Activated CD8-positive, alpha-beta memory T cell treated with anti-CD3 and anti-CD28 coated beads for 36 hours (primary cell): ENCODE measurements at regions not wholly inside any gene's neighbourhood (a gene's known extent, or its start where the extent isn't known, plus 50 kb on each side); places are given as distances from the start of the nearest gene placed in this dataset.
"Not testable (repeated sequence)": the region's sequence is repeated elsewhere in the genome, so short reads cannot be mapped to it uniquely, and the experiment has no call there.

Experiments
- CTCF ChIA-PET: fragments of 350-600 bp; sonication (Branson Sonifier 250); formaldehyde crosslinking; loops from one replicate; lab custom pipeline; 2021; ENCODE audit warnings: antibody characterized with exemption; lab: Charles Lee
- POLR2A ChIA-PET: fragments of 350-600 bp; sonication (Branson Sonifier 250); formaldehyde crosslinking; loops from one replicate; lab custom pipeline; 2021; ENCODE audit warnings: antibody characterized with exemption; lab: Charles Lee

DNA sequence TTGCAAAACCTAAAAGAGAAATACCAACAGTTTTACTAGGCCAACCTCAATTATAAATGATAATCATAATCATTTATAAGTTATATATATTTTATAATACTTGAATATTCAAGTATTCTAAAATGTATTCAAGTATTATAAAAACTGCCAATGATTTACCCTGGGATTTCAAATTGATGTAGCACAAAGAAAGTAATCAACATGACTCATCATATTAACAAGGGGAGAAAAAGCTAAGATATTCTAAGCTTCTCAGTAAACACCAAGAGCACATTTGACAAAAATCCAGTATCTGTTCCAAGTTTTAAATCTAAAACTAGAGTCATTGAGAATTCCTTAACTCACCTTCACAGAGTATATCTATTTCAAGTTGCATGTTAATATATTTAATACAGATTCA, 56.1 kb downstream of the CAPZA3 start:
- POLR2A ChIA-PET: no interaction called here
- CTCF ChIA-PET: no interaction called here

DNA sequence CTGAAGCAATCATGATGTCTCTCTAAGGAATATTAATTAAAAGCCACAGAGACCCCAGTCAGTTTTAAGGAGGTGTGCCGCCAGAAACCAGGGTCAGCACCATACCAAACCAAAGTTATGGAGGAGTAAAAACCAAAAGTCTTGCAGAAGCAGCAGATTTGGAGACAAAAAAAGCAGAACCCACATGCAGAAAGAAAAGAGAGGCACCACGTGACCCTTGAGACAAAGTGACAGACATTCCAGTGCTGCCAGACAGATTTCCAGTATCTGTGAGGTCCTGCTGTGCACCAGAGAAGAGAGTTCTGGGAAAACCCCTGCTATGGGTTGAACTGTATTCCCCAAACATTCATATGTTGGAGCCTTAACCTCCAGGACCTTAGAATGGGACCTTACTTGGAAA, 59.7 kb downstream of the CAPZA3 start:
- CTCF ChIA-PET: no interaction called here
- POLR2A ChIA-PET: no interaction called here

DNA sequence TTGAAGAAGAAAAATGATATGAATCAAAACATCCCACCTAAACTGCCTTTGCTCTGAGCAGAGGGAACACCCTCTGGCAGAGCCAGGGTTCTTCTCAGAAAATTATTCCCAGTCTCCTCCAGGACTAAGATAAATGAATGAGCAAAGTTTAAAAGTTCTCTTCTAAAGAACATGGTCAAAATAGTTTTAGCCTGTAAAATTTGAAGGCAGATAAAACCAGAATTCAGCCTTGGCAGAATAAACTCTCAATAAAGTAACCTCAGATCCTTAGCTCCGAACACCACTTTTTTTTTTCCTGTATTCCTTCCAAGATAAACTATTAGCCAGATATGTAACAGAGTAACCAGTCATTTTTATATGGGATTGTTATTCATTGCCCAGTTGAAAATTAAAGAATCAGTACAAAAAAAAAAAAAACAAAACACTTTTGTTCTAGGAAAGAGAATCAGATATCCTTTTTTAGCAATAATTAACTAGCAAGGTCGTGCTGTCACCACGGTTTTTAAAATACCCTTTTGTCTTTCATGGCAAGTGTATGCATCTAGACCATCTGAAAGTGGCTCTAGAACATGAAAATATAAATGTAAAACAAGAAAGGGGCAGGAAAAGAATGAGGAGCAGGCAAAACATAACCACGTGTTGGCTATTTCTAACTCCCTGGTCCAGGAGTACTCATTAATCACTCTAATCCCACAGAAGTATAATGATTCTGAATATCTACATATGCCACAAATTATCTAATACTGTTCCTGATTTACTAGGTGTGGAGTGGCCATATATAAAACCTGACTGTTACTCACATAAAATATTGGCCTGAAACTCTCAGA, 60.8 kb downstream of the CAPZA3 start:
- POLR2A ChIA-PET: no interaction called here
- CTCF ChIA-PET: no interaction called here

DNA sequence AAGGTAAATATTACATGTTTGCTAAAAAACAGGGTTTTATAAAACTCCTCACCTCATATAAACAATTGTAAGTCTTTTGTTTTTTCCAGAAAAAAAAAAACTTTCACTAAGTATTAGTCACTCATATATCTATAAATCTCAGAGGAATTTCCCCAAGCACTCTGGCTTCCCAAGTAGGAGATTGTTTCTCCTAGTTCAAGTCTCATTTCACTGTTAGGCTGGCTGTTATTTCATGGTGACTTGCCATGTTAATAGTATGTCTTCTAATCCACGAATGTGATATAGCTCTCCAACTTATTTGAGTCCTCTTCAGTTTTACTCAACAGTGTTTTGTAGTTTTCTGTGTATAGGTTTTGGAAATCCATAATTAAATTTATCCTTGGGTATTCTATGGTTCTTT, 61.6 kb downstream of the CAPZA3 start:
- ChIA-PET POLR2A (no interaction called here), CTCF (no interaction called here)

DNA sequence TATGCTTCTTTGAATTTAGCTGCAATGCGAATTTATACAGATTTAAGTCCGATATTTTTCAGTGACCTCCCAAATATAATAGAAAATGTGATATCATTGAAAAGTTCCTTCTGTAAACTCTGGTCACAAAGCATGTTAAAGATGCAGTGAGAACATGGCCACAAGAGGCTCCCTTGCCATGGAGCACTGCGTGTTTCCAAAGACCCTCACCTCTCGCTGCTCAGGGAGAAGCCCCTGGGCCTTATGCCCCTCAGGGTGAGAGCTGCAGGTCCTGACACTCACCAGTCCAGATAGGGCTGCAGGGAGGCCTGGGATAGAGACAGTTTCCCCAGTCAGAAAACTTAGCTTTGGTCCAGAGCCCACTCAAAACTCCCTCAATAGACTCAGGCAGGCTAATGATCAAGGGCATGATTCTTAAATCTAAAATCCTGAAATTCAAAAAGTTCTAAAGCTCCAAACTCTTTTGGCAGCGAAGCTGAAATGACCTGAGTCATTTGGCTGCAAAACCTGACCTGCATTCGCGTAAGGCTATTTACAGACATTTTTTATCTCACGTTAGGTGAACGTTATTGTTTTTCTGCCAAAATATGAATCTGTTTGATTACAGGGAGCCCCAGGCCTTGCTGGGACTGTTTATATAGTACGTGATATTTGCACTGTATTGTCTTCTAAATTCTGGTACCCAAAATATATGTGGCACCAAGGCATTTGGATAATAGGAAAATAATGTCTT, 67.8 kb downstream of the CAPZA3 start:
- CTCF ChIA-PET: no interaction called here
- POLR2A ChIA-PET: no interaction called here

DNA sequence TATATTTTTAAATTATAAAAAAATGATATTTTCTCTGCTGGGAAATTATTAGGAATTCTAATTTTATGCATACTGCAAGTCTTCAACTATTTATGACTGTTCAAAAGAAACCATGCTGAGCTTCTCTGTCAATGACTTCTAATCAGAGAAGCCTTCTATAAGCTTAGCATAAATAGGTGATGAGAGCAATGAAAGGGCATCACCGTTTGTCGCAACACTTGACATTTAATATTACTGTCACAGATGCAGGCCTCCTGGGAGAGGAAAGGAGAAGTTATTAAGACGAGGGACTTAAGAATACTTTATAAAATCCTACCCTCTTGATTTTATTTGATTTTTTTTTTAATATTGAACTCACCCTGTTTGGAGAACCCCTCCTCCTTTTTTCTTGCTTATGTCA, 69.8 kb downstream of the CAPZA3 start:
- ChIA-PET CTCF (no interaction called here), POLR2A (no interaction called here)

DNA sequence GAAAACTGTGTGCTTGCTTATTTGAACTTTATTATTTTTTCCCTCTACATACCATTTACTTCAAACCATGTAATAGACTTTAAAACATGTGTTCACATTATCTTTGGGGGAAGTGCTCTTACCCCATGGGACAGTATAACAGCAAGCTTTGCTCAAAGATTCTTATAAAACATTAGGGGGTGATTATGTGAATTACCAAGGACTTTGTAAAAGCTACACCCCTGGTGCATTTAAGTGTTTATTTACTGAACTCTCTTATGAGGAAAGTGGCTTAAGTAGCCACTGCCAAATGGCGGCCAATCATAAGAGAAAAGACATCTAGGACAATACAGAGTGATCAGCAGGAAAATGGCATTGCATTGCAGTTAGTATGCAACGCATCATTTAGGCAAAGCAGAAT, 70.3 kb downstream of the CAPZA3 start:
- CTCF ChIA-PET: no interaction called here
- POLR2A ChIA-PET: no interaction called here

DNA sequence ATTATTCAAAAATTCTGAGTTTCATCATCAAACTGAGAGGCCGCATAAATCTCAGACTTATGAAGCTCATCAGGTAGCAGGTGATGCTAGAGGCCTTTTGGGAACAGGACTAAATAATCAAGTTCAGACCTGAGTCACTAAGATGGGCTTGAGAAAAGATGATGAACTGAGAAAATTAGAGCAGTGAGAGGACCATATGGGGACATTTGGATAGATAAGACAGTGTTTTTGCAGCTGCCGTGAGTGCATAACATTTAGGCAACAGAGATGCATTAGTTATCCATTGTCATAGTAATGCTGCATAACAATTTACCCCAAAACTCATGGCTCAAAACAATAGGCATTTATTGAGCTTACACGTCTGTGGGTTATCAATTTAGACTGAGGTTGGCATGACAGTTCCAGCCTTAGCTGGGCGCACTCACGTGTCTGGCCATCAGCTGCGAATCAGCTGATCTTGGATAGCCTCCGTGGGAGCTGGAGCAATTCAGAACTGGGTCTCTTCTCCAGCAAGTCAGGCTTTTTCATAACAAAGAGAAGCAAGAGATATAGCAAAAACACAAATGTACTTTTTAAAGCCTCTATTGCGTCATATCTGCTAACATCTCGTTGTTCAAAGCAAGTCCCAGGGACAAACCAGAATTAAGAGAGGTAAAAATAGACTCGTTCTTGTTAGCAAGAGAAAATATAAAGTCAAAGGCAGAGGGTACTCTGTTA, 72.8 kb downstream of the CAPZA3 start:
- ChIA-PET CTCF (no interaction called here), POLR2A (no interaction called here)

DNA sequence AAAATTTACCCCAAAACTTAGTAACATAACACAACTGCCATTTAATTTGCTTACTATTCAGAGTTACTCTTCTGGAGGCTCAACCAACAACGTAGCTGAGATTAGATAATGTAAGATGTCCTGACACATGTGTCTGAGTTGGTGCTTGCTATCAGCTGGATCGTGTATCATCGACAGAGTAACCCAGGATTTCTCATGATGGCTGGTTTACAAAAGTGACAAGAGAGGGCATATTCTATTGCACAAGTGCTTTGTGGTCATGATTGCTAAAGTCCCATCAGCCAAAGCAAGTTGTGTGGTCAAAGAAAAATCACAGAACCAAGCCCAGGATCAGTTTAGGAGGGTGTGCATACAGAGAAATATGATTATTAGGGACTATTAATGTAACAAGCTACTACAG, 73.4 kb downstream of the CAPZA3 start:
- ChIA-PET CTCF (no interaction called here), POLR2A (no interaction called here)

DNA sequence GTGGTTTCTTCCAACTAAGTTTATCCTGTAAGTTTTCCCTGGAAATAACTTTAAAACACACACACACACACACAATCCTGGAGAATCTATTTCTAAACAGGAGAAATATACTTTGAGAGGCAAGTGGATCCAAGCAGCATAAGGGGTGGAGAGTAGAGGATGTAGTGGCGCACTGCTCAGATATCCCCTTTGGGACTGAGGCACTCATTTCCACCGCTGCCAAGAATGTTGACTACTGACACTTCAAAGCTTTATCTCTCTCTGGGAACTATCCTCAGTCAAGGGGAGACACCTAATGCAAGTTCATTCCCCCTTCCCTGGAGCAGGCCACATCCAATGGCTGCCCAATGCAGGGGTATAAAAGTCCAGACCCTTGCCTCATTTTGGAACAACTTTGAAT, 75.8 kb downstream of the CAPZA3 start:
- ChIA-PET POLR2A (no interaction called here), CTCF (no interaction called here)

DNA sequence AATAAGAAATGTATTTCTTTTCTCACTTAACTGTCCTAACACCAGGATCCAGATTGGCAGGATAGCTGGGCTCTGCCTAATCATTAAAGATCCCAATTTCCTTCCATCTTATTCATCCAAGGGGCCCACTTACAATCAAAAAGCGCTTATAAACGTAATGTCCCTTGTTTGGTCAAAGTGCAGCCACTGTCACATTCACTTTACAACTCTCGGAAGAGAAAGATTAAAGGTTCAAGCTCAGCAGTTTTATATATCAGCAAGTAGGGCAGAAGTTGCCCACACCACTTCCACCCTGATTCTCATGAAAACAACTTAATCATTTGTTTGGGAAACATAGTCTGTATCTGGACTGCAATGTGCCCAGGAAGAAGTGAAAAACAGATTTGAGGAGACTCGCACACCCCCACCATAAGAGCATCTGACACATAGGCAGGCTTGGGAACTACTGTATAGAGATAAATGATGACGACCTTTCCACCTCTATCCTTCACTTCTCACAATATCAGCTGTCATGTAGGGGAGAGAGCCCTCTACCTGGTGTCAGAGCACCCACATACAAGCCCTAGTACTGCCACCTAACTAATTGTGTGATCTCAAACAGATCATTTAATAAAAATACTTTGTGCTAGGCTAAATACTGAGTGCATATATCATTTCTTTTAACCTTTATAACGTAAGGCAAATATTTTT, 80.8 kb downstream of the CAPZA3 start:
- ChIA-PET CTCF (no interaction called here), POLR2A (no interaction called here)

DNA sequence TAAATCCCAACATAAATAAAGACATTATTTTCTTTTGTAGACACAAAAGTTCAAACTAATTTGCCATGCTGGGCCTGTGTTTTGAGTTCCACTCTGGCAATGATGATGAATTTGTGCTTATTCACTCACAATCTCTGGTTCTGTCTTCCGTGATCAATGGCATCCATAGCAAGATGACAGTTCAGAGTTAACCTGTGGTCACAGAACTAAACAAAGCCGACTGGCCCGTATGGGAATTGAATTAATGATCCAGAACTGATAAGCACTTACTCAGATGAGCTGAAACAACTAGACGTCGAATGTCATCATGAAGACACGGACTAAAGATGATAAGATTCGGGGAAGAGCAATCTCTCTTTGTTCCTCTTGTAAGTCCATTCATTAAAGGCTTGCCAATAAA, 81.6 kb downstream of the CAPZA3 start:
- POLR2A ChIA-PET: no interaction called here
- CTCF ChIA-PET: no interaction called here

DNA sequence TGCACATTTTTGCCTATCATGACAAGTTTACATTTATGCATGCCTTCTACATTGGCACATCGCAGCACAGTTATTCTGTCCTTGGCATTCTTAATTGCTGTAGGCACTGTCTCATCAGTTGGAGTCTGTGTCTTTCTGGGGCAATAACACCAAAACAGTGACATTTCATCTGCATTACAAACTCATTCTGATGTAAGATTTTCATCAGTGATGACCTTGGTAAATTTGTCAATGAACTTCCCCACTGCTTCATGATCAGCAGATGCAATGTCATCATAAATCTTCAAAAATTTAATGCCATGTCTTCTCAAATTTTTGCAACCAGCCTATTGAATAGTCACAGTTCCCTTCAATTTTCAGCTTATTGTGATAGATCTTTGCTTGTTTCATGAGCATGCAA, 85.5 kb downstream of the CAPZA3 start:
- POLR2A ChIA-PET: no interaction called here
- CTCF ChIA-PET: no interaction called here

DNA sequence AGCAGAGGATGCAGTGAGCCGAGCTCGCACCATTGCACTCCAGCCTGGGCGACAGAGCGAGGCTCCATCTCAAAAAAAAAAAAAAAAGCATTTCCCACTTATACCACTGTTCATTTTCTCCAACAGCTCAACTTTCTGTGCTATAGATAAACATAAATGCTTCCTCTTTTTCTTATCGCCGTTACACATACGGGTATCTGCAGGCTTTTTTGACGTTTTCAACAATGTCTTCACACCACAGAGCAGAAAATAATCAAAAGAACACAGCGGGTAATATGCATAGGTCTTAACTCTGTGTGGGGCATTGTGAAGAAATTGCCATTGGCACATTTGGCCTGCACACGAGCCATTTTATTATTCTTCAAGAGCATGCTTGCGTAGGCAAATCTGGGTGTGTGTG, 86.4 kb downstream of the CAPZA3 start:
- CTCF ChIA-PET: no interaction called here
- POLR2A ChIA-PET: no interaction called here

DNA sequence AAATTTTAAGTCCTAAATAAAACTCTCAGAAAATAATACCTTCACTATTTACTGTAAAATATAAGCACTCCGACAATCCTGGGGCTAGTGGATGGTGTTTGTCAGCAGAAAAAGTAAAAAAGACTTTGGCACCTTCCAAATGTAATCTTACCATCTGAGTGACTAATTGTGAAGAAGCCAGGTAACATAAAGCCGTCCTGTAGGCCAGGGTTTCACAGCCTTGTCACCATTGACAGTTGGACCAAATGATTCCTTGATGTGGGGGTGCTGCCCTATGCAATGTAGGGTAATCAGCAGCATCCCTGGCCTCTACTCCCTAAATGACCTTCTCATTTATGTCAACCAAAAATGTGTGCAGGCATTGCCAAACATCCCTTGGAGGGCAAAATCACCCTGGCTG, 87.2 kb downstream of the CAPZA3 start:
- ChIA-PET POLR2A (no interaction called here), CTCF (no interaction called here)

DNA sequence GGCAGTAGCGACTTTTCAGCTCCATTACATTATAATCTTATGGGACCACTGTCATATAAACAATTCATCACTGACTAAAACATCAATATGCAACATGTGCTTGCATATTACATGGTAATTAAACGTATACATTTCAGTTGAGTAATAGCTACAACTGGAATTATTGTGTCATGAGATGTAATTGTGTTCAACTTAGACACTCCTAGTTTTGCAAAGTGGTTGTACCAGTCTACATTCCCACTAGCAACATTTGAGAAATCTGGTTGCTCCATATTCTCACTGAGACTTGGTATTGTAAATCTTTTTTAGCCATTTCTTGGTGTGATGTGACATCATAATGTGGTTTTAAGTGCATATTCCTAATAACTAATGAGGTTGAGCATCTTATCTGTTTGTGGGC, 90.0 kb downstream of the CAPZA3 start:
- POLR2A ChIA-PET: no interaction called here

DNA sequence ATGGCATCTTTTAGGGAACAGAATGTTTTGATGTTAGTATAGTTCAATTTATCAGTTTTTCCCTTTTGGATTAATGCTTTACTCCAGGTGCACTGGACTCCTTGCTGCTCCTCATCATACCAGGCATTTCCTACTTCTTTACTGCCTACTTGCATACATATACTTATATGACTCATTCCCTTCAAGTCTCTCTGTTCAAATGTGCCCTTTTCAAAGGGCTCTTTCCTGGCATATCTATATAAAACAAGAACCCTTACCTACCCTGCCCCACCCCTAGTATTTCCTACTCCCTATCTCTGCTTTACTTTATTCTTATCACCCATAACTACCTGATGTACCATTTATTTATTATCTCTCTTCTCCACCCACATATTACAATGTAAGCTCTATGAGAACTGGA, 90.6 kb downstream of the CAPZA3 start:
- CTCF ChIA-PET: no interaction called here
- POLR2A ChIA-PET: no interaction called here

More for the DNA sequence above, 90.0 kb downstream of the CAPZA3 start:
- CTCF ChIA-PET: interaction anchor here (0.6 kb wide), 1 partner anchor 27 kb away, joined by 3 read pairs; no protein-coding TSS in a partner anchor

DNA sequence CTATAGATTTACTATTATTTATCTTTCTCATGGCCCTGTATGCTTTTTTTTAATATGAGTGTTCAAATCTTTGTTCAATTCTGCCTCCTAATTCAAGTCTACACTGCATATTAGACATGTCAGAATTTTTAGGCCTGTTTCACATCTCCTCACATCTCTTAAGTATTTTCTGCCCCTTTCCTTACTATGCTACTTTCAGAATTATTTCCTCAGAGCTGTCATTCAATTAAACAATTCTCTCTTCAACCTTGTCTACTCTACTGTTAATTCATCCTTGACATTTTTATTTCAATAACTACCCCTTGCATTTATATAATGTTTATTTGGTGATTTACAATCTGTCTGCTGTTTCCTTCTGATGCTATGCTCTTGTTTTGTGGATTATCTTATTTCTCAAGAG, 91.1 kb downstream of the CAPZA3 start:
- POLR2A ChIA-PET: no interaction called here
- CTCF ChIA-PET: no interaction called here

DNA sequence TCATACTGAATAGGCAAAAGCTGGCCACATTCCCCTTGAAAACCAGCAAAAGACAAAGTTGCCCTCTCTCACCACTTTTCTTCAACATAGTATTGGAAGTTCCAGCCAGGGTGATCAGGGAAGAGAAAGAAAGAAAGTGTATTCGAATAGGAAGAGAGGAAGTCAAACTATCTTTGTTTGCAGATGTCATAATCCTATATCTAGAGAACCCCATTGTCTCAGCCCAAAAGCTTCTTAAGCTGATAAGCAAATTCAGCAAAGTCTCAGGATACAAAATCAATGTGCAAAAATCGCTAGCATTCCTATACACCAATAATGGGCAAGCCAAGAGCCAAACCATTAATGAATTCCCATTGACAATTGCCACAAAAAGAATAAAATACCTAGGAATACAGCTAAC, 95.0 kb downstream of the CAPZA3 start:
- CTCF ChIA-PET, POLR2A ChIA-PET: not testable (repeated sequence)

DNA sequence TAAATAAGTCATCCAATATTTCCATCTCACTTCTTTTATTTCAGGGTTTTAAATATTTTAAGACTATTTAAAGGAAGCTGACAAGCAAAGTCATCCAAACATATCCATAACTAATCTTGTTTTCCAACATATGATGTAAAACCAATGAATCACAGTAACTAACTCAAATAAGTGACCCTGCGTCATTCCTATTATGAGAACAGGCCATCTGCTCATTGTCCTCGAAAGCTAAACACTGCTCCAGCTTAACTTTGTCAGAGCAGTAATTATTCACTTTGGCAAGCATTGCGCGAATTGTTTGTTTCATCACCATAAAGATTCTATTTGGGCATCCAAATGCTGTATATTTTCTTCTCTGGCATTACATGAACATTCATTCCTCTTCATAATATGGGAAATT, 99.1 kb downstream of the CAPZA3 start:
- CTCF ChIA-PET: no interaction called here

More for the DNA sequence above, 99.1 kb downstream of the CAPZA3 start:
- POLR2A ChIA-PET: no interaction called here
